Sciatic nerve (tissue), 2 donors: ENCODE measurements at regions not wholly inside any gene's neighbourhood (a gene's known extent, or its start where the extent isn't known, plus 50 kb on each side); places are given as distances from the start of the nearest gene placed in this dataset.
"Not testable (repeated sequence)": the region's sequence is repeated elsewhere in the genome, so short reads cannot be mapped to it uniquely, and the experiment has no call there.

ENCODE experiments used
- ATAC-seq: fragments of 200-7000 bp; cut with Tn5 transposase; one replicate; pipeline ENCODE4 v1.9.1; 2020; ENCODE audit warnings: mild to moderate bottlenecking, moderate library complexity
- DNase-seq: peaks from one replicate; pipeline ENCODE4 v3.0.0-alpha.2; 2020; ENCODE audit warnings: low spot score
- intact Hi-C: fragments of 100-400 bp; cut with DNase I; formaldehyde crosslinking; loops from one replicate; pipeline ENCODE4 v1.14.2; 2022
- donor health status: DM: no; HTN: no; CAD: no.
- donor health status: DM: no; HTN: no; CAD: no.

DNA sequence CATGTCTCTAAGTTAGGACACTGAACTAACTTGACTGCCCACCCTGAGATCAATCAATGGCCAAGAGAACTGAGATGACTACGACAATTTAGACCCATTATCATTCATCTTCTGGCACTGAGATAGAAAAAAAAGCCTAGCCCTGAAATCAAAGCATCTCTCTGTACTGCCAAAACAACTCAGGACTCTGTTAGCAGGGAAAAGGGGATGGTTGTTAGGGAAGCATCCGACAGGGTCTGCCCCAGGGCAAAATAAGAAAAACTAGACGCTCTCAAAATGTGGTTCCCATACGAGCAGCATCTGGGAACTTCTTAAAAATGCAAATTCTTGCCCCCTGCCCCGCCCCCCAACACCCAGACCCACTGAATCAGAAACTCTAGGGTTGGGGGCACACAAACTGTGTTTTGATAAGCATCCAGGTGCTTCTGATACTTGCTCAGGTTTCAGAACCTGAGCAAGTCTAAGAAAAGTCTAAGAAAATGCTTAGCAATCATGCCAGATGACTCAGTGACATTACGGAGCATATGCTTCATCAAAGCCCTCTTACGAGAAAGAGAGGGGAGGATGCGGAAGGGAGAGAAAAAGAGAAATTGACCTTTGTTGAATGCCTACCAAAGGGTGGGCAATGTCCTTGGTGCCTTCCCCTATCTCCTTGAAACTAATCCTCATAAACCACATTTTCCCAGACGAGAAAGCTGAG lies 172.8 kb upstream of the HES1 start:
- no peak for ATAC-seq
- DNase-seq: no peak
- intact Hi-C loops: no loop called here

DNA sequence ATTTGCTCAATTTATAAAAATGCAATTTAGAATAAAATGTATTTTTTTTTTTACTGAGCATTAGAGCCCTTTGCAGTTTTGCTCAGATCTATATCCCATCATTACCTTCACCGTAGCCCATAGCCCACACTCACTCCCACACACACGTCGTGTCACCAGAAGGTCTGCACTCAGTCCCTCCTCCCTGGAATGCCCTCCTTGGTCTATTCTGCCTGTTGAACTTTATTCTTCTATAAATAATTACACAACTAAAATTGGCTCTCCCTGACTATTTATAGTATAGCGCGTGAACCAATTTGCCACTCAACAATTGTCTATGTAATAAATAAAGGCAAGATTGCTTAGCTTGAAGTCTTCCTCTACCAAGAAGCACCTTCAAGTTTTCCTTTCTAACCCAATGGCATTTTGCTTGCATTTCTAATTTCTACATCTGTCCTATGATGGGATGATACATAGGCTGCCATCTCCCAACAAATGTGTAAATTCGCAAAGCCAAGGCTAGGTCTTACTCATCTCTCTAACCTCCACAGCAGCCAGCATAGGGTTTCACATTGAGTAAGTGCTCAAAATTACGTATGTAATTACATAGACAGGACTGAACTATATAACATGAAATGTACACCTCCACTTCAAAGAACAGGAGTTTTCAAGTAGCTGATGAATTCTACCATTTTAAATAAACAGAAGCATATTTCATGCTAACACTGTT lies 172.0 kb upstream of the HES1 start:
- ATAC-seq (no peak), DNase-seq (no peak)
- intact Hi-C loops: no loop called here

DNA sequence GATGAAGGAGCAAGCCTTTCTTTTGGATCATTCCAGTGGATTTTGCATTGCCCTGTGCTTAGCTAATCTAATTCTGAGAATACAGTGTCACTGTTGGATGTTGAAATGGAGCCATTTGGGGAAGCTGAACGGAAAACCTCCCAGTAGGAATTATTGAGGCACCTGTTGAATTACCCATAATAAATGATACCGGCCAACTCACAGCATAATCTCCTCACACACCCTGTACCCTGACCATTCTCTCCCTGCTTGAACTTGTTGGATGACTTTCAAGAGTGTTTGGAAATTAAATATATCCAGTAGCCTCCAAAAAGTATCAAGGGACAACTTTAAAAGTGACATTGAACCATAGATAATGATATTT lies 171.4 kb upstream of the HES1 start:
- ATAC-seq (no peak), DNase-seq (no peak)
- intact Hi-C loops: no loop called here

DNA sequence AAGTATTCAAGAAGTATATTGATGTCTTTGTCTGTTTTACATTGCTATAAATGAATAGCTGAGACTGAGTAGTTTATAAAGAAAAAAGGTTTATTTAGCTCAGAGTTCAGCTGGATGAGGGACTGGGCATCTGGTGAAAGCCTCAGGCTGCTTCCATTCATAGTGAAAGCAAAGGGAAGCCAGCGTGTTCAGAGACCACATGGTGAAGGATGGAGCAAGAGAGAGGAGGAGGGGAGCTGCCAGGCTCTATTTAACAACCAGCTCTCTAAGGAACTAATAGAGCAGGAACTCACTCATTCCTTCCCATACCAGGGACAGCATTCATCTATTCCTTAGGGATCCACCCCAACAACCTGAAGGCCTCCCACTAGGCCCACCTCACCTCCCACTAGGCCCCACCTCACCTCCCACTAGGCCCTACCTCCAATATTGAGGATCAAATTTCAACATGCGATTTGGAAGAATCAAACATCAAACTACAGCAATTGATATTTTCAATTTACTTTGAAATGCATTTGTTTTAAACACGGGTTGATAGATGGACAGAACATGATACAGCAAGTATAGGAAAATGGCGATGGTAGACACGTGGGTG lies 167.5 kb upstream of the HES1 start:
- ATAC-seq: no peak
- no peak for DNase-seq
- intact Hi-C loops: no loop called here

DNA sequence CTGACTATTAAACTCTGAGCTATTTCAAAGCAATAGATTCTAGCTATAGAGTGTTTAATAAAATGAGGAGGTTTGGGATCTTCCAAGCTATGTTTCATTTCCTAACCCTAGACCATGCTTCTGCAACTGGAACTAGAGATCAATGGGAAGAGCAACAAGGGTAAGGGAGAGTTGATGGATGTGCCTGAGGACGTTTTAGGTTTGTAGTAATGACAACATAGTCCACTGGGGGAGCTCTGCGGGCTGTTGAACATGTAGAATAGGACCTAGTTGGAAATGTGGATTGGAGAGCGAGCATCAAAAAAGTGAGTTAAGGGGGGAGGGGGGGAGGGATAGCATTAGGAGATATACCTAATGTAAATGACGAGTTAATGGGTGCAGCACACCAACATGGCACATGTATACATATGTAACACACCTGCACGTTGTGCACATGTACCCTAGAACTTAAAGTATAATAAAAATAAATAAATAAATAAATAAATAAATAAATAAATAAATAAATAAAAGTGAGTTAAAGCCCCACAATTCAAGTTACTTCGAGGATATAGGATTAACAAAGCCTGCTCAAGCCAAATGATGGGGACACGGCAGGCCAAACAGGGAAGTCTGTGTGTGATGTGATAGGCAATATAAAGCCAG lies 165.7 kb upstream of the HES1 start:
- intact Hi-C loops, ATAC-seq, DNase-seq: not testable (repeated sequence)

DNA sequence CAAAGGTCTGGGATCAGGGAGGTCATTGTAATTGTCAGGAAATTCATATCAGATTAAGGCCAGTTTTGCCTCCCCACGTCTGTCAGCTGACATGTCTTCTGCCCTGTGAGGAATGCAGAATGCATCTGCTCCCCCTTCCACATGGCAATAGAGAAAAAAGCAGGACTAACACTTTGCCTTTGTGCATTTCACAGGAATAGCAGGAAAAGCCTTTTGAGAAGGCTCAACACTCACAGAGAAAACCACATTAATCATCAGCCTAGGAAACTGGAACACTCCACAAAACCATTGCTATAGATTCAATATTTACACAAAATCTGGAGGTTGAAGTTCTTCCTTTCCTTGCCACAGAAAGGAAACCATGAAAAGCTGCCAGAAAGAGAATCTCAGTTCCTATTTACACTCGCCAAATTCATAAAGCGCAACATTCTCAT lies 165.2 kb upstream of the HES1 start:
- intact Hi-C loops: no loop called here
- no peak for ATAC-seq
- DNase-seq: no peak

DNA sequence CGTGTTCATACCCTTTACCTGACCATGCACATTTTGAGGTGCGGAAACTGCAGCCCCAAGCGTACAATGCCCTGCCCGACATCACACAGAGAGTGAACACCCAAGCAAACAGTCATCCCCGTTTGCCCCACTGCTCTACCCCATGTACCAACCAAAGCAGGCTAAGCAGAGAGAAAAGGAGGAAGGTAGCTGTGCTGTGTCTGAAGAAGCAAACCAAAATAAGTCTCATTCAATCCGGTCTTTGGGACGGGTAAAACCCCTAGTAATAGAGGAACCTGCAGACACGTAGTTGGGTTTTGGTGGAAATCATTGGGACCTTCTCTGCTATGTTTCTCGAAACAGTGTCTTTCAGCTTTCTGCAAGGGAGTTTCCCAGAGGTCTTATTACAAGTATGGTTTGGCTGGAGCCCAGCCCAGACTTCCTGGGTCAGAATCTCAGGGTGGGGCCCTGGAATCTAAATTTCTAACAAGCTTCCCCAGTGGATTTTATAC lies 164.6 kb upstream of the HES1 start:
- intact Hi-C loops: no loop called here
- no peak for ATAC-seq
- DNase-seq: no peak

DNA sequence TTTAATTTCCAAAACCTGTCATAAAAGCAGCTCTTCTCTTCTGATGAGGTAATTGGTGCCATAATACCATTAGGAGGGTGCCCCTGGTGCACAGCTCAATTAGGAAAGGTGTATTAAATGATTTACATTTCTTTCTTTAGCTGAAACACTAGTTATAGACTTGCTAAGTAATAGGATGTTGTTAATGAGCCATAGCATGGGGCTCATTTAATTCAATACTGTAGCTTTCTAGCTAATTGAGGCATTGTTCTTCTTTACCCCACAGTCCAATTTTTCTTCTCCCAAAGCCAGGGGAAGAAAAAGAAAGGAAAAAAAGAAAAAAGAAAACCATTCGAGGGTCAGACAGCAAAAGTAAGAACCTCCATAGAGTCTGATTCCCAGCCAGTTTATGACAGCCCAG lies 164.0 kb upstream of the HES1 start:
- intact Hi-C loops: no loop called here
- no peak for DNase-seq
- ATAC-seq: no peak

DNA sequence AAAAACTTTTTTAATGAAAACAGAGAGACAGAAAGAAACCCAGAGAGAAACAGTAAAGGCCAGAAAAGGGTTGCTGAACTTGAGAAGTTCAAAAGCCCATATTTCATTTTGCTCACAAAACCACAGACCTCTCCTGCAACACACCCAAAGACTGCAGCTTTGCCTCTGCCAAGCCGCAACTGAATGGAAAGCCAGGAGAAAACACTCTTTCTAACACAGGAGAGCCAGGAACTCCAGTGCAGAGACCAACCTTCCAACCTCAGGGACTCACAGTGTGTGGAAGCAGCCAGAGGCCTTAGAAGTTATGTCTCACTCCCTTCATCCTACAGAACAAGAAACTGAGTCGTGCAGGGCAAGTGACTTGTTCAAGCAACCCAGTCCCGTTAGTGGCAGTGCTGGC lies 163.1 kb upstream of the HES1 start:
- DNase-seq (no peak), ATAC-seq (peak; percentile 86)
- intact Hi-C loops: no loop called here

DNA sequence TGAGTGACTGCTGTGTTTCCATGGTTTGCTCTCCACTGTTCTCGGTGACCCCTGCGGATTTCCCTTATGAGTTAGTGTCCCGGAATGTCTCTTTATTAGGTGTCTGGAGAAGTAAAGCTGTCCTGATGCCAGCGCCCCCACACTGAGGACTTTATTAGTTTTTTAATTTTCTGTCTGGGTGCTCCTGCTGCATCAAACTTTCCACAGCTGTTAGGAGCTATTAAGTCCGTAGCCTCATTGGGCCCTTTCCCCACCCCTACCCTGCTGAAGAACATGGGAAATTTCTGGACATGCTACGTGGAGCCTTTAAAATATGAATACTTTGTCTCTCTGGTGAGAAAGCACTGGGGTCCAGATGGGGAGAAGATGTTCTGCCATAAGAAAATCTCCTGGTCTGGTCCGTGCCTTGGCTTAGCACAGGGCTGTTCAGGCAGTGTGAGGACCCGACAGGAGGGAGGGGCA lies 161.7 kb upstream of the HES1 start:
- DNase-seq (no peak), ATAC-seq (peak; percentile 31)
- intact Hi-C loops: no loop called here

DNA sequence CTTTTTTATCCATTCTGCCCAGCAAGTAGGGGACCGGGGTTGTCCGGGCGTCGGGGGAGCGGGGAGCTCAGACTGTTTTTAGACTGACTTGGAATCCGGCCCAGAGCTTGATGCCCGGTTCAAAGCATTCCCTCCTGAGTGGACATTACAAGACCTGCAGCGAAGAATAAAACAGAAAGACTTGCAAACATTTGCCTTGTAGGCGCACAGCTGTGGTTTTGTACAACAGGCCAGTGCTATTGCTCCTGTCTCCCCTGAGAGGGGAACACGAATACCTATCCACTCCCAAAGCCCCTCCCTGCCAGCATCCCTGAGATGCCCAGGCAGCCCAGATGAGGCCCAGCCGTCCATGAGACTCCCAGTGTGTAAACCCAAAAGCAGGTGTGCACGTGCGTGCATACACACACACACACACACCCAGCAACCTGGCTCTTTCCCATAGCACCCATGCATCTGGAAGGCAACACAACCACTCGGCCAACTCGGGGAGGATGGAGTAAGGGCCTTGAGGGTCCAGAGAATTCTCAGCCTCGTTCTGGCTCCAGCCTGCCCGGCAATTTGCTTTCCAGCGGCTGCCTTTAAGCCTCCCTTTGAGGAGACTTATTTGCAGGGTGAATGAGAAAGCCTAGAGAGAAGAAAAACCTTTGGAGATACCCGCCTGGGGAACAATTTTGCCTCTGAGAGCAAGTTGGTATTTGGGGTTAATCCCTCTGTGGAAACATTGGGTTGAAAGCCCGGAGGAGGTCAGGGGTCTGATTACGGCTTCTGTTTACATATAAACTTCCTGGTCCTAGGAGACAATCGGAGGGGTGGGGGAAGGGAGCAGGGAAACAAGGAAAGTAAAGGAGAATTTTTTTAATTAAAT lies 161.0 kb upstream of the HES1 start:
- peak; percentile 8 for ATAC-seq
- intact Hi-C loops: no loop called here
- no peak for DNase-seq

DNA sequence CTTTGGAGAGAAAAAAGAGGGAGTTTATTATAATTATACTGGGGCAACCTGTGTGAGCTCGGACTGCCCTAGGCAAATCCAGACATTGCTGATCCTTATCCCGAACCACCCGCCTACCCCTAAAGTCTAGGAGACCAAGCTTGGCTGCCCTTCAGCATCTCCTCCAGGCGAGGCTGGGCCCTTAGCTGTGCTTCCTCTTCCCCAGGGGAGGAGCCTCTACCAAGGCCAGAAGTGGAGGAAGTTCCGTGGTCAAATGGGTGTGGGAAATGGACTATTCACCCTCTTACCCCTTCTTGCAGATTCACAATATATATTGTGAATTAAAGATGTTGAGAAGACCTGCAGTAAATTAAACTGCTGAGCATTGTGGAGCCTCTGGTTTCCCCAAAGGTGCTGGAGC lies 158.3 kb upstream of the HES1 start:
- DNase-seq (no peak), ATAC-seq (no peak)
- intact Hi-C loops: no loop called here

DNA sequence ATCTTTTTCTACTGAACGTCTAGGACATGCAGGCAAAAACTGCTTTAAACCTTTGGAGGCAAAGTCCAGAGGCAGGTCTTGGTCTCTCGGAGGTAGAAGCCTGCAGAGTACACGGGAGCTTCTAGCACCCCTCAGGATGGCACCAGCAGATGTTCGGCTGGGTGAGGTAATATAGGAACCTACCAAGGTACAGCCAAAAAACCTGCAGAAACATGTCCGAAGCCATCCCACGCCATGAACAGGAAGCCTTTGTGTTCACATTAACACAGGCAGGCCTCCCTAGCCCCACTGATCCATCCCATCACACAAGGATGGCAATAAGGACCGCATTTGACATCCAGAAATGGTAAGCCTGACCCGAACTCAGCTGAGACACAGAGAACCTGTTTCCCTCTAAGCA lies 157.9 kb upstream of the HES1 start:
- DNase-seq (no peak), ATAC-seq (no peak)
- intact Hi-C loops: no loop called here

DNA sequence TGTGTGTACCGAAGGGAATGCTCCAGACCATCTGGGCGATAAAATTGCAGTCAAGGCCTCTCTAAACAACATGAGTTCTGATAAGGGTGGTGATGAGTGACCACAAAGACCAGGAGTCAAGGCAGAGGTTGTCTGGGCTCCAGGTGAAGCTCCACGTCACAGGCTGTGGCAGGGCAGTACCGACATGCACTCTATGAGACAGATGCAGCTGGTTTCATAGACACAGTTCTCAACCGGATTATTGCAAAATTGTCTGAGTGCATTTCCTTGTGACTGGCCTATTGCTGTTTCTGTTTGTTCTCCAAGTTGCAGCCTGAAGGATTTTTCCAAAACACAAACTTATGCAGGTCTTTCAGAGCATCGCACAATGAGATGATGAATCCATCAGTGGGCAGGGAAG lies 157.5 kb upstream of the HES1 start:
- intact Hi-C loops: no loop called here
- DNase-seq: no peak
- no peak for ATAC-seq

DNA sequence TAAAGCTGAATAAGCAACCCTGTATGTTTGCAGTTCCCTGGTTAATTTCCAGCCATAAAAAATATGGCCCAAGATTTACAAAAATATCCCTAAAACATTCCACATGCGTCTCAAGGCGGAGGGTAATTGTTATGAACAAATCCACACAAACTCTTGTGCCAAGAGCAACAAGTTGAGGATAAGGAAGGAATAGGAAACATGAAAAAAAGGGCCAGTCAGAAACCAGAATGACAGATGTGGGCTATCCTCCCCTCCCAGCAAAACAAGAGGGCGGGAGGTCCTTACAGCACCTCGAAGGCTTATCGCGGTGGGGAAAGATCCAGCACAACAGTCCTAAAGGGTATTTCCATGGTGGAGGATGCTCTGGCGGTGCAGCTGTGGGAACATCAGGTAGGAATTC lies 155.6 kb upstream of the HES1 start:
- DNase-seq: no peak
- peak; percentile 44 for ATAC-seq
- intact Hi-C loops: no loop called here

DNA sequence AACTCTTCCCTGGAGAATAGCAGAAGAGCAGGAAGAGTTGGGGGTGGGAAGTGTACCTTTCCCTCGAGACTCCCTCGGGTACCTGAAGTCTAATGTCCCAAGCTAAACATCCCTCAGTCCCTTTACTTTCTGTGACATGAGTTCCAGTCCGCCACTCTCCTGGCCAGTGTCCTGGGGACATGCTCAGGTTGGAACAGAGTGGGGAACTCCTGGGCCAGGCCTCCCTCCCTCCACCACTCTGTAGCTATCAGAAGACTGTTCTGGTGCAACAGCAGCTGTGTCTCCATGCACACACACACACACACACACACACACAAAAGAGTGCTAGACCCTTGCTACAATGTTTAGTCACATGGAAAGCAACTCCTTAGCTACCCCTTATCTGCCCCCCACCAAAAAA lies 155.0 kb upstream of the HES1 start:
- intact Hi-C loops: no loop called here
- DNase-seq: no peak
- ATAC-seq: peak; percentile 40

DNA sequence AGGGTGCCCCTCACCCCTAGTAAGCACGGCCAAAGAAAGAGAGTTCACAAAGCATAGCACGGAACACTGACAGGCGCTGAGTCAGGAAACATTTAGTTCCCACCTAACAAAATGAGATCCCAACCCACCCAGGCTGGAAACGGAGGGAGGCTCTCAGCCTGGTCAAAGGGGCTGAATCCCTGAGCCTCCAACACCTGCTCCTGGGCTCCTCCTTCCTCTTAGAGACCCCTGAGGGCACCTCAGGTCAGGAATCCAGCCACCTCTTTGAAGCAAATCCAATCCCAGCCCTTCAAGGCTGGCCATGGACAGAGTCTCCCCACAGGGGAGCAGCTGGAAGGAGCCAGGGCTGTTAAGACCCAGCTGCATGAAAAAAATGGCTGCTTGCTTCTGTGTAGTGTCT lies 154.4 kb upstream of the HES1 start:
- no peak for DNase-seq
- intact Hi-C loops: no loop called here
- peak; percentile 38 for ATAC-seq

DNA sequence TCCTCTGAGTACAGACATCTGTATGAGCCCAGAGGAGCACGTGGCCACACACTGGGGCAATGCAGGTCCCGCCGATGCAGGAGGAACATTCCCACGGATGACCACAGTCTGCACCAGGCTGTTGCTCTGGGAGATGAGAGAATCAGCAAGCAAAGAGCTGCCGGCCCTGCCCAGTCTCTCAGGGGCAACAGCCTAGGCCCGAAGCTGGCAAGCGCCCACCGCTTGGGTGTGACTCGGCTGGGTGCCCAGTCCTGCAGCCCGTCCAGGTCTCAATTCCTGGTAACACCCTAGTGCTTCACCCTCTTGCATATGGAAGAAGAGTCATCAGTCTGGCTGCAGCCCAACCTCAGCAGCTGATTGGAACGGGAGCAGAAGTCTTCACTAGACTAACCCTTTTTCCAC lies 153.7 kb upstream of the HES1 start:
- intact Hi-C loops: no loop called here
- peak; percentile 80 for ATAC-seq
- peak; percentile 78 for DNase-seq
